CD14-positive monocyte (primary cell): ENCODE measurements at regions not wholly inside any gene's neighbourhood (a gene's known extent, or its start where the extent isn't known, plus 50 kb on each side); places are given as distances from the start of the nearest gene placed in this dataset.

Experiments
- DNase-seq, 3 donors: peaks; one replicate each; pipeline ENCODE4 v3.0.0-alpha.2; 2011 to 2022
- H2AFZ ChIP-seq: 2 replicates; pipeline ENCODE4 v1.6.0; 2012; ENCODE audit warnings: mild to moderate bottlenecking, low read depth, low read length, inconsistent platforms; ENCODE audit not compliant: insufficient read depth, poor library complexity, severe bottlenecking
- H3K27ac ChIP-seq, 2 donors: 1 replicate in 1 of 2; 2 replicates in 1 of 2; pipeline ENCODE4 v1.5.1; 2012 to 2013; ENCODE audit warnings: low read length in 2 of 2, control low read depth in 1 of 2, inconsistent platforms in 1 of 2, low read depth in 1 of 2, mild to moderate bottlenecking in 1 of 2
- H3K27me3 ChIP-seq, 2 donors: one replicate each; pipeline versions ENCODE4 v1.6.0 to v1.6.1; 2011 to 2013; ENCODE audit warnings: low read length in 2 of 2; ENCODE audit not compliant: control insufficient read depth in 2 of 2, insufficient read depth in 2 of 2
- H3K36me3 ChIP-seq, 2 donors: replicated peaks in 1 of 2; 1 replicate in 1 of 2; 2 replicates in 1 of 2; pipeline versions ENCODE4 v1.5.1 to v1.6.1; 2012 to 2013; ENCODE audit warnings: low read length in 2 of 2, control low read depth in 1 of 2, inconsistent platforms in 1 of 2, mild to moderate bottlenecking in 1 of 2; ENCODE audit not compliant: insufficient read depth in 2 of 2, control insufficient read depth in 1 of 2
- H3K4me1 ChIP-seq, 2 donors: 1 replicate in 1 of 2; 2 replicates in 1 of 2; pipeline versions ENCODE4 v1.5.1 to v1.6.1; 2012 to 2013; ENCODE audit warnings: low read length in 2 of 2, control low read depth in 1 of 2, inconsistent platforms in 1 of 2, mild to moderate bottlenecking in 1 of 2, moderate library complexity in 1 of 2; ENCODE audit not compliant: insufficient read depth in 2 of 2, control insufficient read depth in 1 of 2
- H3K4me2 ChIP-seq: replicated peaks from 2 replicates; pipeline ENCODE3; 2012; ENCODE audit warnings: low read length, moderate library complexity, mild to moderate bottlenecking; ENCODE audit not compliant: poor library complexity, severe bottlenecking; ENCODE audit errors: extremely low read depth
- H3K4me3 ChIP-seq, 3 experiments: fragments of 200-600 bp in 1 of 3; sonication (generic) in 1 of 3; replicated peaks in 1 of 3; 1 replicate in 2 of 3; 2 replicates in 1 of 3; pipeline ENCODE4 v1.5.1; 2011 to 2013; ENCODE audit warnings: low read length in 3 of 3, mild to moderate bottlenecking in 3 of 3, control low read depth in 2 of 3, low read depth in 2 of 3, inconsistent platforms in 1 of 3, moderate library complexity in 1 of 3
- H3K79me2 ChIP-seq: 2 replicates; pipeline ENCODE4 v1.6.0; 2012; ENCODE audit warnings: mild to moderate bottlenecking, control low read depth, inconsistent platforms, low read length, moderate library complexity; ENCODE audit not compliant: insufficient read depth
- H3K9ac ChIP-seq: 2 replicates; pipeline ENCODE4 v1.6.0; 2017; ENCODE audit warnings: low read length, mild to moderate bottlenecking; ENCODE audit not compliant: insufficient read depth, poor library complexity, severe bottlenecking
- H3K9me3 ChIP-seq, 2 donors: replicated peaks in 1 of 2; 1 replicate in 1 of 2; 2 replicates in 1 of 2; pipeline versions ENCODE4 v1.5.1 to v1.6.1; 2012 to 2013; ENCODE audit warnings: low read length in 2 of 2, control low read depth in 1 of 2; ENCODE audit not compliant: control insufficient read depth in 1 of 2, insufficient read depth in 1 of 2
- H4K20me1 ChIP-seq: 2 replicates; pipeline ENCODE4 v1.6.0; 2012; ENCODE audit warnings: mild to moderate bottlenecking, low read length, control low read depth, moderate library complexity; ENCODE audit not compliant: insufficient read depth
- H3K27ac Mint-ChIP-seq, 7 donors: one replicate each; pipeline ENCODE4 v1.8.0; 2020; ENCODE audit warnings: mild to moderate bottlenecking in 7 of 7, mixed read lengths in 7 of 7, moderate library complexity in 6 of 7, inconsistent platforms in 2 of 7
- H3K27me3 Mint-ChIP-seq, 3 donors: one replicate each; pipeline ENCODE4 v1.8.0; 2021 to 2022; ENCODE audit warnings: low read depth in 3 of 3, mild to moderate bottlenecking in 3 of 3, mixed read lengths in 3 of 3, moderate library complexity in 3 of 3, inconsistent platforms in 1 of 3
- H3K36me3 Mint-ChIP-seq, 2 donors: one replicate each; pipeline ENCODE4 v1.8.0; 2020; ENCODE audit warnings: mixed read lengths in 2 of 2, inconsistent platforms in 1 of 2, mild to moderate bottlenecking in 1 of 2
- H3K4me1 Mint-ChIP-seq: one replicate; pipeline ENCODE4 v1.8.0; 2020; ENCODE audit warnings: mild to moderate bottlenecking, mixed read lengths
- H3K4me3 Mint-ChIP-seq, 2 donors: one replicate each; pipeline ENCODE4 v1.8.0; 2020; ENCODE audit warnings: mild to moderate bottlenecking in 2 of 2, mixed read lengths in 2 of 2, moderate library complexity in 1 of 2
- H3K9me3 Mint-ChIP-seq, 7 donors: one replicate each; pipeline ENCODE4 v1.8.0; 2020 to 2022; ENCODE audit warnings: mixed read lengths in 7 of 7, mild to moderate bottlenecking in 6 of 7, moderate library complexity in 6 of 7, inconsistent platforms in 2 of 7
- WGBS: methylation state at CpG from one replicate; pipeline ENCODE4 v1.1.5; 2013; ENCODE audit warnings: missing lambda C conversion rate; ENCODE audit not compliant: insufficient coverage; 5-methylcytosine and 5-hydroxymethylcytosine counted together
- intact Hi-C, 2 donors: fragments of 100-400 bp; cut with micrococcal nuclease; formaldehyde crosslinking; loops; one replicate each; pipeline versions ENCODE4 v1.15.0 to v1.15.1; 2023
- TF ChIP-seq, protein P1 (sequence below): fragments of 200-600 bp; IDR thresholded peaks from one replicate; pipeline ENCODE4 v1.8.0; 2022; ENCODE audit warnings: antibody characterized with exemption, mild to moderate bottlenecking

DNA sequence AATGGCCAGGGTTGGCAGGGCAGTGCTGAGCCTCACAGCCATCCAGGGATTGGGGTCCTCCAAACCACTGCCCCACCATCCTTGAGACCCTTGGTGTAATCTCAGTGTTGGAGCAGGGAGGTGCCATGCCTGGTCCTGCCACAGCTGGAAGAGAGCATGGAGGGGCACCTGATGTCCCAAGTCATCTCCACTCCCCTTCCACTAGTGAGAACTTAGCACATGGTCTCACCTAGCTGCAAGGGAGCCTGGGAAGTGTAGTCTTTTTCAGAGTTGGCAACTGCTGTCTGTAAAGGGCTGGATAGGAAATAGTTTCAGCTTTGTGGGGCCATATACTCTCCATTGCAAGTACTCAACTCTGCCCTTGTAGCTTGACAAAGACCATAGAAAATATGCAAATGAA lies 238.7 kb downstream of the RPS24 start:
- no peak overlapping the region for H3K9ac ChIP-seq
- H4K20me1 ChIP-seq, result no peaks in the 10 kb centered on the region
- no peak overlapping the region for H3K4me3 ChIP-seq
- H3K4me3 Mint-ChIP-seq, result no peak overlapping the region
- no peak for DNase-seq
- H3K79me2 ChIP-seq, result no peaks in the 10 kb centered on the region
- peaks cover 0 to 5% of the 10 kb centered on the region in 2 donors for H3K9me3 ChIP-seq
- intact Hi-C loops, result no loop called here
- H3K27ac Mint-ChIP-seq, result no peak overlapping the region
- H3K27ac ChIP-seq, result no peak overlapping the region
- H3K4me1 Mint-ChIP-seq, result peaks cover 2% of the 10 kb centered on the region
- H3K9me3 Mint-ChIP-seq, result peaks cover 2 to 15% (median 4%) of the 10 kb centered on the region in 7 donors
- H3K4me1 ChIP-seq, result no peaks in the 10 kb centered on the region
- TF ChIP-seq, protein P1, sequence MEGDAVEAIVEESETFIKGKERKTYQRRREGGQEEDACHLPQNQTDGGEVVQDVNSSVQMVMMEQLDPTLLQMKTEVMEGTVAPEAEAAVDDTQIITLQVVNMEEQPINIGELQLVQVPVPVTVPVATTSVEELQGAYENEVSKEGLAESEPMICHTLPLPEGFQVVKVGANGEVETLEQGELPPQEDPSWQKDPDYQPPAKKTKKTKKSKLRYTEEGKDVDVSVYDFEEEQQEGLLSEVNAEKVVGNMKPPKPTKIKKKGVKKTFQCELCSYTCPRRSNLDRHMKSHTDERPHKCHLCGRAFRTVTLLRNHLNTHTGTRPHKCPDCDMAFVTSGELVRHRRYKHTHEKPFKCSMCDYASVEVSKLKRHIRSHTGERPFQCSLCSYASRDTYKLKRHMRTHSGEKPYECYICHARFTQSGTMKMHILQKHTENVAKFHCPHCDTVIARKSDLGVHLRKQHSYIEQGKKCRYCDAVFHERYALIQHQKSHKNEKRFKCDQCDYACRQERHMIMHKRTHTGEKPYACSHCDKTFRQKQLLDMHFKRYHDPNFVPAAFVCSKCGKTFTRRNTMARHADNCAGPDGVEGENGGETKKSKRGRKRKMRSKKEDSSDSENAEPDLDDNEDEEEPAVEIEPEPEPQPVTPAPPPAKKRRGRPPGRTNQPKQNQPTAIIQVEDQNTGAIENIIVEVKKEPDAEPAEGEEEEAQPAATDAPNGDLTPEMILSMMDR, result no peak
- no peak overlapping the region for H3K4me2 ChIP-seq
- H3K27me3 Mint-ChIP-seq, result peaks cover 4 to 6% (median 5%) of the 10 kb centered on the region in 3 donors
- H3K27me3 ChIP-seq, result no peaks in the 10 kb centered on the region
- H3K36me3 Mint-ChIP-seq, result no peaks in the 10 kb centered on the region
- no peak overlapping the region for H2AFZ ChIP-seq
- H3K36me3 ChIP-seq, result no peaks in the 10 kb centered on the region

DNA sequence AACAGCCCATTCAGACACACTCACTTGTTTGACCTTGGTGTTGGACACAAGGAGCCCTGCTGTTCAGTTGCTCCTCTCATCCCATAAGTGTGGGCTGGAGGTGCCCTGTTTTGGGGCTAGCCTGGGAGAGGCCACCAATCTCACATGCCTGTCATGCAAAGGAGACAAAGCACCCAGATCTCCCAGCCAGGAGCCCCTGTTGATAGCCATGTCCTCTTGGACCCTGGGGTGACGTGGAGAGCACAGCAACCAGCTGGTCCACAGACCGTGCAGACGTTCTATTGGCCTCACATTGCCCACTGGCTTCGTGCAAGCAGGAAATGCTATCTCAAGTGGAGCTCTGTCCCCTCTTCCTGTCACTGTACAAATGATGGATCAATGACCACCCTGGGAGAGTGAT lies 240.8 kb downstream of the RPS24 start:
- TF ChIP-seq, protein P1, result no peak
- H3K27ac Mint-ChIP-seq, result no peak overlapping the region
- intact Hi-C loops, result no loop called here
- no peak overlapping the region for H3K9ac ChIP-seq
- H3K4me1 ChIP-seq, result no peaks in the 10 kb centered on the region
- no peaks in the 10 kb centered on the region for H3K36me3 ChIP-seq
- H3K27me3 ChIP-seq, result no peaks in the 10 kb centered on the region
- peaks cover 2% of the 10 kb centered on the region for H3K4me1 Mint-ChIP-seq
- no peaks in the 10 kb centered on the region for H3K36me3 Mint-ChIP-seq
- no peak overlapping the region for H3K4me3 Mint-ChIP-seq
- H3K9me3 Mint-ChIP-seq, result peaks cover 2 to 11% (median 4%) of the 10 kb centered on the region in 7 donors
- H3K4me3 ChIP-seq, result no peak overlapping the region
- DNase-seq, result no peak
- no peak overlapping the region for H3K27ac ChIP-seq
- H2AFZ ChIP-seq, result no peak overlapping the region
- WGBS, result 75% methylated on average over 4 of the region's 4 CpGs
- peaks cover 0 to 5% of the 10 kb centered on the region in 2 donors for H3K9me3 ChIP-seq
- no peaks in the 10 kb centered on the region for H3K79me2 ChIP-seq
- peaks cover 4 to 6% (median 5%) of the 10 kb centered on the region in 3 donors for H3K27me3 Mint-ChIP-seq
- no peaks in the 10 kb centered on the region for H4K20me1 ChIP-seq
- no peak overlapping the region for H3K4me2 ChIP-seq
